AG04449 (cell line): ENCODE measurements at regions not wholly inside any gene's neighbourhood (a gene's known extent, or its start where the extent isn't known, plus 50 kb on each side); places are given as distances from the start of the nearest gene placed in this dataset.

Source experiments
- CTCF ChIA-PET: fragments of 350-600 bp; formaldehyde crosslinking; extraction: SDS; loops from one replicate; lab custom pipeline; 2021; ENCODE audit warnings: antibody characterized with exemption; lab: Yijun Ruan, JAX
- POLR2A ChIA-PET: fragments of 400-600, 350-600 bp; formaldehyde crosslinking; extraction: SDS; loops from one replicate; lab custom pipeline; 2020; ENCODE audit warnings: antibody characterized with exemption, inconsistent platforms; lab: Yijun Ruan, JAX
- DNase-seq: peaks from one replicate; pipeline ENCODE4 v3.0.0-alpha.2; 2010; ENCODE audit warnings: low read depth, low spot score
- H3K4me3 ChIP-seq: 2 replicates; pipeline ENCODE4 v1.5.1; 2011; ENCODE audit warnings: low read depth, mild to moderate bottlenecking, control low read depth, low read length
- TF ChIP-seq, protein P1 (sequence below): IDR thresholded peaks from one replicate; pipeline ENCODE4 v1.5.1; 2011; ENCODE audit warnings: mild to moderate bottlenecking, moderate library complexity, low read length, control low read depth, inconsistent platforms; ENCODE audit not compliant: insufficient read depth; ENCODE audit errors: missing control alignments

DNA sequence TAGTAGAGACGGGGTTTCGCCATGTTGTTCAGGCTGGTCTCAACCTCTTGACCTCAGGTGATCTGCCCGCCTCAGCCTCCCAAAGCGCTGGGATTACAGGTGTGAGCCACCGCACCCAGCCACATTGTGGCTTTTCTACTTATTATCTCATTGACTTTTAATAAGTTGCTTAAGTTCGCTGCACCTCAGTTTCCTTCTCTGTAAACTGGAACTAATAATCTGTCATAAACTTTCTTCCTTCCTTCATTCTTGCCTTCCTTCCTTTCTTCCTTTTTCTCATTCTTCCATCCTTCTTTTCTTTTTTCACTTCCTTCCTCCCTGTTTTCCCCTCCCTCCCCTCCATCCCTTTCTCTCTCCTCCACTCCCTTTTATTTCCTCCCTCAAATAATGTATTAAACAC, 192.2 kb downstream of the MAF start:
- CTCF ChIA-PET, result no interaction called here
- POLR2A ChIA-PET, result no interaction called here
- TF ChIP-seq, protein P1, sequence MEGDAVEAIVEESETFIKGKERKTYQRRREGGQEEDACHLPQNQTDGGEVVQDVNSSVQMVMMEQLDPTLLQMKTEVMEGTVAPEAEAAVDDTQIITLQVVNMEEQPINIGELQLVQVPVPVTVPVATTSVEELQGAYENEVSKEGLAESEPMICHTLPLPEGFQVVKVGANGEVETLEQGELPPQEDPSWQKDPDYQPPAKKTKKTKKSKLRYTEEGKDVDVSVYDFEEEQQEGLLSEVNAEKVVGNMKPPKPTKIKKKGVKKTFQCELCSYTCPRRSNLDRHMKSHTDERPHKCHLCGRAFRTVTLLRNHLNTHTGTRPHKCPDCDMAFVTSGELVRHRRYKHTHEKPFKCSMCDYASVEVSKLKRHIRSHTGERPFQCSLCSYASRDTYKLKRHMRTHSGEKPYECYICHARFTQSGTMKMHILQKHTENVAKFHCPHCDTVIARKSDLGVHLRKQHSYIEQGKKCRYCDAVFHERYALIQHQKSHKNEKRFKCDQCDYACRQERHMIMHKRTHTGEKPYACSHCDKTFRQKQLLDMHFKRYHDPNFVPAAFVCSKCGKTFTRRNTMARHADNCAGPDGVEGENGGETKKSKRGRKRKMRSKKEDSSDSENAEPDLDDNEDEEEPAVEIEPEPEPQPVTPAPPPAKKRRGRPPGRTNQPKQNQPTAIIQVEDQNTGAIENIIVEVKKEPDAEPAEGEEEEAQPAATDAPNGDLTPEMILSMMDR, result no peak
- no peak for DNase-seq
- no peak overlapping the region for H3K4me3 ChIP-seq

DNA sequence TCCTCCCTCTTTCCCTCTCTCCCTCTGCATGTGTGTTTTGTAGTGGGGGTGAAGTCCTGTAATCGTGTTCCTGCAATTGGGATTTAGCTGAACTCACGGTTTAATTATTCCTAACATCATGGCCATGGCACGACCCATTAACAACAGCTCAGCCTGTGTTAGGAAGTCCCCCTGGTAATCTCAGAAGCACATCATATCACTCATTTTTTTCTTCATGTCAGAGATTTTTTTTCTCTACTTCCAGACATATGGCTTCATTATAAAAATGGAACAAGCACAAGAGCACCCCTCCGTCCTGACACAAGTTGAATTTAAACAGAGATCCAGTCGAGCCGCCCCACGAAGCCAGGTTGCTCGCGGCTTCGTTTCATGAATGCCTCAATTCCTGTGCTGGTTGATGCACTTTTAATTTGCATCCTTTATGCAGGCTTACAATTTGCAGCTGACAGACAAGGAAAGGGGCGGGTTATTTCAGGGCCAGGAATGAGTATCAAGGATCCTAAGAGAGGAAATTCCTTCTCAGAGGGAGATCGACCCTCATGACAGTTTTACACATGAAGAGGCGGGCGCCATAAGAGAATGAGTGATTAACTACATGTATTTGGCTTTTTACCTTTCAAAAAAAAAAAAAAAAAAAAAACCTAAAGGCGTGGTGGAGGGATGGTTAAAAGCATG, 192.9 kb downstream of the MAF start:
- TF ChIP-seq, protein P1, result no peak
- no peak for DNase-seq
- H3K4me3 ChIP-seq, result no peak overlapping the region
- ChIA-PET POLR2A (no interaction called here), CTCF (no interaction called here)

DNA sequence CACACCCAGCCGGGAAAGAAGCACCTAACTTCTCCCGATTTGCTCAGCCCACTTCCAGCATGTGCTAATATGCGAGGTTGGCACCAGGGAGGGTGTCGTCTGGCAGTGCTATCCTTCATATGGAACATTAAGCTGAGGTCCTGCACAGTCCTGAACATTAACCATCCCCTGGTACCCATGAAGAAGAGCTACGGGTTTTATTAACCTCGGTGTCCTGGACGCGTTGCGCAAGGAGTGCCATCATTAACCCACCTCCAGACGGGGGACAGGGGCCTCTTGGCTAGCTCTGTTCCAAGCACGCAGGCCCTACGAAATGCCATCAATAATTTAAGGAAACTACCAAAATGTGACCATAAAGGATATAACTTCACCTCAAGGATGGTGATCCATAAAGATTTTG, 193.5 kb downstream of the MAF start:
- ChIA-PET POLR2A (no interaction called here), CTCF (no interaction called here)
- TF ChIP-seq, protein P1, result no peak
- H3K4me3 ChIP-seq, result no peak overlapping the region
- no peak for DNase-seq

DNA sequence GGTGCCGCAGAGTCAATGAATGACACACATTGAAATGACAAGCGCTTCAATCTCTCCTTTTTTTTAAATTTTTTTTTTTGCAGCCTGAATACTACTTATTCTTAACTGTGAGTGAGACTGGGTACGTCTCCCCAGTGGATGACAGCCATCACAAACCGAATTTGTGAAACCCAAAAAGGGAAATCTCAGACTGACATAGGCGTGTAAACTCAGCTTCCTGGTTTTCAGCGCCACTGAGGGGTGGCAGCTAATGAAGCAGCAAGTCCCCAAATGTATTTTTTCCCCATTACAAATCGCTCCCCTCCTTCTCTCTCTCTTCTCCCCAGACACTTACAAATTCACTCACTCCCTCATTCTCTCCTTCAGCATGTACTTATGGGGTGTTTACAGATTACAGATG, 196.0 kb downstream of the MAF start:
- no peak overlapping the region for H3K4me3 ChIP-seq
- POLR2A ChIA-PET, result no interaction called here
- CTCF ChIA-PET, result no interaction called here
- no peak for DNase-seq
- TF ChIP-seq, protein P1, result no peak

DNA sequence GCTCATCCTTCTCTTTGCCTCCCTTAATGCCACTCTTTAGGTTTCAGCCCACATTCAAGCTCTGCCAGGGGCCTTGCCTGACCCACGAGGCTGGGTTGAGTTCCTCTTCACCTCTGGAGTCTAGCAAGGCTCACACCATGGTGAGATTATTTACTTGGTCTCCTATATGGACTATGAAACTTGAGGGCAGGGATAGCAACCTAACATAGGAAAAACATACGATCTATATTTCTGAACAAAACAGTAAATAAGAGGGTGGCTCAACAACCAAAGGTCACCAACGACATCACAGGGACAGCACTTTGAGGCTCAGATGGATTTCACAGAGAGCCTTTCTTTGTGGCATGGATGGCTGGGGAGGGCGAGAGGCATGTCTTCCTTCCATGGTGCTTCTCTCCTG, 197.0 kb downstream of the MAF start:
- no peak overlapping the region for H3K4me3 ChIP-seq
- ChIA-PET POLR2A (no interaction called here), CTCF (no interaction called here)
- TF ChIP-seq, protein P1, result no peak
- no peak for DNase-seq

DNA sequence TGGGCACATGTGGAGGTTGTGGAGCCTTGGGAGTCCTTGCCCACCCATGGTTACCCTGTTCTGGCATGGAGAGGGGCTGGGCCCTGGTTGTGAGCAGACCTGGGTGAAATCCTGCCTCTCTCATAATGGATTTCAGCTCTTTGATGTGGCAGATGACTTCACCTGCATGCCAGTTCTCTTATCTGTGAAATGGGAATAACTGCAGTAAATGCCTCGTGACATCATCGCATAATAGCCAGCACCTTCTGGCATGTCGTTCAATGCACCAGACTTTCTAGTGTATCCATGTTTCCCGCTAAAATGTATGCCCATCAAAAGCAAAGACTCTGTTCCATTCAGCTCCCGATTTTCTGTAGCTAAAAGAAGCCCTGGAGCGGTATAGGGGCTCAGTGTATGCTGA, 197.6 kb downstream of the MAF start:
- POLR2A ChIA-PET, result no interaction called here
- CTCF ChIA-PET, result no interaction called here
- no peak overlapping the region for H3K4me3 ChIP-seq
- TF ChIP-seq, protein P1, result no peak
- no peak for DNase-seq
